NCI-H526 (cell line): ENCODE measurements at regions not wholly inside any gene's neighbourhood (a gene's known extent, or its start where the extent isn't known, plus 50 kb on each side); places are given as distances from the start of the nearest gene placed in this dataset.
A peak's percentile ranks its signal among the peaks of the same experiment; 100 is the strongest.
"Not testable (repeated sequence)": the region's sequence is repeated elsewhere in the genome, so short reads cannot be mapped to it uniquely, and the experiment has no call there.

Experiments
- DNase-seq, 2 experiments: peaks; one replicate each; lab custom pipeline; 2025; lab: John Stamatoyannopoulos, UW

- DNase-seq, result no peak
Measured at GRCh38 chr10:87603196-87603595, 56.5 kb upstream of the PAPSS2 start.

GRCh38 chr10:87603769-87604168 is 55.9 kb upstream of the PAPSS2 start:
- no peak for DNase-seq

GRCh38 chr10:87605628-87606251 is 53.9 kb upstream of the PAPSS2 start:
- no peak for DNase-seq

GRCh38 chr10:87608756-87609155 is 50.9 kb upstream of the PAPSS2 start:
- DNase-seq, result peak in 1 of 2 experiments; percentile 44

- DNase-seq, result not testable (repeated sequence)
Measured at GRCh38 chr10:87609563-87609962, 50.1 kb upstream of the PAPSS2 start.
